Testis (tissue), 2 donors: ENCODE measurements at regions not wholly inside any gene's neighbourhood (a gene's known extent, or its start where the extent isn't known, plus 50 kb on each side); places are given as distances from the start of the nearest gene placed in this dataset.
A peak's percentile ranks its signal among the peaks of the same experiment; 100 is the strongest.

Experiments used
- DNase-seq: peaks from one replicate; pipeline ENCODE4 v3.0.0-alpha.2; 2019
- H3K27ac ChIP-seq, 2 donors: fragments of 200-600 bp; sonication (generic); one replicate each; pipeline ENCODE4 v1.5.1; 2019
- H3K27me3 ChIP-seq: fragments of 200-600 bp; sonication (generic); one replicate; pipeline ENCODE4 v1.5.1; 2019
- H3K36me3 ChIP-seq: fragments of 200-600 bp; sonication (generic); one replicate; pipeline ENCODE4 v1.5.1; 2017; ENCODE audit warnings: low read depth; ENCODE audit errors: missing control alignments
- H3K4me1 ChIP-seq: fragments of 200-600 bp; sonication (generic); one replicate; pipeline ENCODE4 v1.5.1; 2019
- H3K4me3 ChIP-seq, 2 donors: fragments of 200-600 bp; sonication (generic); one replicate each; pipeline ENCODE4 v1.5.1; 2017 to 2019
- H3K9me3 ChIP-seq: fragments of 200-600 bp; sonication (generic); one replicate; pipeline ENCODE4 v1.5.1; 2017
- POLR2A ChIP-seq: fragments of 450-650 bp; IDR thresholded peaks from one replicate; pipeline ENCODE4 v1.6.1; 2017; ENCODE audit warnings: antibody characterized with exemption, mild to moderate bottlenecking, moderate library complexity
- WGBS, 2 donors: methylation state at CpG; one replicate each; pipeline ENCODE4 v1.1.5; 2018; 5-methylcytosine and 5-hydroxymethylcytosine counted together
- intact Hi-C: fragments of 100-400 bp; cut with DNase I; formaldehyde crosslinking; loops from one replicate; pipeline ENCODE4 v1.15.1; 2023; ENCODE audit warnings: low total_unique reads
- TF ChIP-seq, protein P1 (sequence below), 3 experiments: fragments of 450-650 bp in 2 of 3; fragments of 200-600 bp in 1 of 3; sonication (generic) in 1 of 3; IDR thresholded peaks; one replicate each; pipeline ENCODE4 v1.5.1; 2016 to 2019; ENCODE audit warnings: antibody characterized with exemption in 3 of 3, mild to moderate bottlenecking in 2 of 3, moderate library complexity in 1 of 3

DNA sequence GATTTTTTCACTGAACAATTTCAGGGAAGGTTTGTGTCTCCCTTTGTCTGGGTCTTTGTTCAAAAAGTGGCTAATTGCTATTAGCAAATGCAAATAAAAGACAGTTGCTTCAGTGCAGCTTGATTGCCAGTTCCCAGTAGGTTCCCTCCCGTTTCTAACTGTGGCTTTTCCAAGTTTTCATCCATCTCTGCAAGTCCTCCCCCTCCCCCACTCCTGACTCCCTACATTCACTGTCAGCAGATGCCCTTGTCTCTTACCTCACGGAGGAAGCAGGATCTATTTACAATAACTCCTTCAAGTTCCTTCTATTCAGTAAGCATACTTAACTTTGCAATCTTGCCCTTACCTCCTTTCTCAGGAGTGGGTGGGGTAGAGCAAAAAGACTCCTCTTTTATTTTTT lies 55.4 kb upstream of the SCEL start:
- TF ChIP-seq, protein P1, sequence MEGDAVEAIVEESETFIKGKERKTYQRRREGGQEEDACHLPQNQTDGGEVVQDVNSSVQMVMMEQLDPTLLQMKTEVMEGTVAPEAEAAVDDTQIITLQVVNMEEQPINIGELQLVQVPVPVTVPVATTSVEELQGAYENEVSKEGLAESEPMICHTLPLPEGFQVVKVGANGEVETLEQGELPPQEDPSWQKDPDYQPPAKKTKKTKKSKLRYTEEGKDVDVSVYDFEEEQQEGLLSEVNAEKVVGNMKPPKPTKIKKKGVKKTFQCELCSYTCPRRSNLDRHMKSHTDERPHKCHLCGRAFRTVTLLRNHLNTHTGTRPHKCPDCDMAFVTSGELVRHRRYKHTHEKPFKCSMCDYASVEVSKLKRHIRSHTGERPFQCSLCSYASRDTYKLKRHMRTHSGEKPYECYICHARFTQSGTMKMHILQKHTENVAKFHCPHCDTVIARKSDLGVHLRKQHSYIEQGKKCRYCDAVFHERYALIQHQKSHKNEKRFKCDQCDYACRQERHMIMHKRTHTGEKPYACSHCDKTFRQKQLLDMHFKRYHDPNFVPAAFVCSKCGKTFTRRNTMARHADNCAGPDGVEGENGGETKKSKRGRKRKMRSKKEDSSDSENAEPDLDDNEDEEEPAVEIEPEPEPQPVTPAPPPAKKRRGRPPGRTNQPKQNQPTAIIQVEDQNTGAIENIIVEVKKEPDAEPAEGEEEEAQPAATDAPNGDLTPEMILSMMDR (IDR thresholded peaks at IDR 0.05) = no peak
- no peak for TF ChIP-seq POLR2A
- Histone ChIP-seq H3K27me3 (no peaks in the 10 kb centered on the region), H3K4me1 (no peaks in the 10 kb centered on the region), H3K36me3 (no peaks in the 10 kb centered on the region), H3K9me3 (no peaks in the 10 kb centered on the region), H3K4me3 (no peak overlapping the region), H3K27ac (no peak overlapping the region)
- intact Hi-C loops = no loop called here
- 43 to 48% methylated on average over 2 of the region's 2 CpGs for WGBS, 2 donors
- DNase-seq = no peak

DNA sequence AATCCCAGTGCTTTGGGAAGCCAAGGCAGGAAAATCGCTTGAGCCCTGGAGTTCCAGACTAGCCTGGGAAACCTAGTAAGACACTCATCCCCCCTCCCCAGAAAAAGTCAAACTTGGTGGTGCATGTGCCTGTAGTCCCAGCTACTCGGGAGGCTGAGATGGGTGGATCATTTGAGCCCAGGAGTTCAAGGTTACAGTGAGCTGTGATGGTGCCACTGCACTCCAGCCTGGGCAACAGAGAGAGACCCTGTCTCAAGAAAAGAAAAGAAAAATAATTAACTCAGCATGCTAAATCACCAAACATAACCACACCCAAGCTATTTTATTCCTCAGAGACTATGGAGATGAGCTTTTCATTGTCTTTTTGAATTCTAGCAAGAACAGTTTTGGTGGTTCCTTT lies 56.2 kb upstream of the SCEL start:
- intact Hi-C loops = no loop called here
- Histone ChIP-seq H3K4me3 (no peak overlapping the region), H3K27ac (no peak overlapping the region), H3K27me3 (no peaks in the 10 kb centered on the region), H3K9me3 (no peaks in the 10 kb centered on the region), H3K36me3 (no peaks in the 10 kb centered on the region), H3K4me1 (no peaks in the 10 kb centered on the region)
- 51% methylated on average over 2 of the region's 2 CpGs for WGBS, 2 donors
- TF ChIP-seq, protein P1 (IDR thresholded peaks at IDR 0.05) = no peak
- no peak for TF ChIP-seq POLR2A
- no peak for DNase-seq

DNA sequence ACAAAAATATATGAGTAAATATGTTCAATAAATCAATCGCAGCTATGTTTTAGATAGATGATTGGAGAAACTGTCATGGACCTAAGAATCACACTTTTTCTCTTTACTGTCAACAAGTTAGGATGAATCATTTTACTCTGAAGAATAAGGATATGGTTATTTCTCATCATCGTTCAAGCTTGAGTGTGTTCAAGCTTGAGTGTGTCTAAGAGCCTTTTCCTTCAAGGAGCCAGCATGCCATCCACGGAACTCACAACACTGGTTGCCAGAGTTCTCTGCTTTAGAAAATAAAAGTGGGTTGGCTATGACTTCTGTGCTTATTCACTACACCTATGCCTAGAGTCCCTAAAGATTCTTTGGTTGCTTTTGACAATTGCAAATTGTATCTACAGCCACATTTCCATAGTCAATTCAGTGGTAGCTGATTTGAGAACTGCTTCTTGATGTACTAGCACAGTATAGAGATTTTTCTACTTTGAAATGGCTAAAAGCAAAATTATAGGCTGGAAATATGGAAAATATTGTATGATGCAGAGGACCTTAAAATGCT lies 58.1 kb upstream of the SCEL start:
- 81 to 83% methylated on average over 3 of the region's 3 CpGs for WGBS, 2 donors
- H3K4me1 ChIP-seq = no peaks in the 10 kb centered on the region
- intact Hi-C loops = no loop called here
- no peaks in the 10 kb centered on the region for H3K27me3 ChIP-seq
- H3K4me3 ChIP-seq = no peak overlapping the region
- H3K9me3 ChIP-seq = no peaks in the 10 kb centered on the region
- no peak overlapping the region for H3K27ac ChIP-seq
- H3K36me3 ChIP-seq = no peaks in the 10 kb centered on the region
- no peak for DNase-seq
- TF ChIP-seq, protein P1 (IDR thresholded peaks at IDR 0.05) = no peak
- no peak for TF ChIP-seq POLR2A

DNA sequence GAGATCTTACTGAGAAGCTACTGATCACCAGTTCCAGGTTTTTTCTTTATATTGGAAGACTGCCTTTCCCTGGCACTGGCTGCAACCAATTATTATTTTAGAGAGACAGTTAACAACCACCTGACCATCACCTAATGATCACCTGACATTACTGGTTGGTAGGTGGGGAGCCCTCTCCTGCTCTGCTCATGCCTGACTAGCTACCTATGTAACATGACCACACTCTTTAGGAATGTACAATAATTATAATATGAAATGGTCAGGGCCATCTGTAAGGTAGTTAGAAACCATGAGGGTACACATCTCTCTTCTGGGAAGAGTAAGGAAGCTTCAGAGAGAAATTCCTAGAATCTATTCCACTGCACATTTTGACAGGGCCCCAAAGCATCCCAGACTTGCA lies 59.0 kb upstream of the SCEL start:
- no peak for DNase-seq
- intact Hi-C loops = no loop called here
- no peaks in the 10 kb centered on the region for H3K36me3 ChIP-seq
- no peak overlapping the region for H3K27ac ChIP-seq
- TF ChIP-seq, protein P1 (IDR thresholded peaks at IDR 0.05) = no peak
- no peak for TF ChIP-seq POLR2A
- no peak overlapping the region for H3K4me3 ChIP-seq
- H3K9me3 ChIP-seq = no peaks in the 10 kb centered on the region
- no peaks in the 10 kb centered on the region for H3K4me1 ChIP-seq
- no peaks in the 10 kb centered on the region for H3K27me3 ChIP-seq

DNA sequence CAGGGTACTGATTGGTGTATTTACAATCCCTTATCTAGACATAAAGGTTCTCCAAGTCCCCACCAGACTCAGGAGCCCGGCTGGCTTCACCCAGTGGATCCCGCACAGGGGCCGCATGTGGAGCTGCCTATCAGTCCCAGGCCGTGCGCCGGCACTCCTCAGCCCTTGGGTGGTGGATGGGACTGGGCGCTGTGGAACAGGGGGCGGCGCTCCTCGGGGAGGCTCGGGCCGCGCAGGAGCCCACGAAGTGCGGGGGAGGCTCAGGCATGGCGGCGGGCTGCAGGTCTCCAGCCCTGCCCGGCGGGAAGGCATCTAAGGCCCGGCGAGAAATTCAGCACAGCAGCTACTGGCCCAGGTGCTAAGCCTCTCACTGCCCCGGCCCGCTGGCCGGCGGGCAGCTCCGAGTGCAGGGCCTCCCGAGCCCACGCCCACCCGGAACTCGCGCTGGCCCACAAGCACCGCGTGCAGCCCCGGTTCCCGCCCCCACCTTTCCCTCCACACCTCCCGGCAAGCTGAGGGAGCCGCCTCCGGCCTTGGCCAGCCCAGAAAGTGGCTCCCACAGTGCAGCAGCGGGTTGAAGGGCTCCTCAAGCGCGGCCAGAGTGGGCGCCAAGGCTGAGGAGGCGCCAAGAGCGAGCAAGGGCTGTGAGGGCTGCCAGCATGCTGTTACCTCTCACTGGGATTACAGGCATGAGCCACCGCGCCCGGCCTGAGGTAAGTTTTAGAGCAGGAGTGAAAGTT lies 60.0 kb upstream of the SCEL start:
- DNase-seq = no peak
- 72 to 73% methylated on average over 5 to 30 of the region's 47 CpGs for WGBS, 2 donors

More for the DNA sequence above, 60.0 kb upstream of the SCEL start:
- Histone ChIP-seq H3K27ac (no peak overlapping the region), H3K4me3 (peak overlapping the region; percentile 33 to 43), H3K36me3 (no peaks in the 10 kb centered on the region), H3K4me1 (no peaks in the 10 kb centered on the region), H3K9me3 (no peaks in the 10 kb centered on the region), H3K27me3 (no peaks in the 10 kb centered on the region)
- TF ChIP-seq, protein P1 (IDR thresholded peaks at IDR 0.05) = no peak
- TF ChIP-seq POLR2A = no peak
- intact Hi-C loops = no loop called here
